HG02588 (cell line): ENCODE measurements at regions not wholly inside any gene's neighbourhood (a gene's known extent, or its start where the extent isn't known, plus 50 kb on each side); places are given as distances from the start of the nearest gene placed in this dataset.
"Not testable (repeated sequence)": the region's sequence is repeated elsewhere in the genome, so short reads cannot be mapped to it uniquely, and the experiment has no call there.

ENCODE experiments used
- ATAC-seq: cut with Tn5 transposase; IDR thresholded peaks from one replicate; pipeline ENCODE4 v1.9.1; 2021; ENCODE audit warnings: mild to moderate bottlenecking, moderate library complexity; ENCODE audit not compliant: unreplicated experiment

DNA sequence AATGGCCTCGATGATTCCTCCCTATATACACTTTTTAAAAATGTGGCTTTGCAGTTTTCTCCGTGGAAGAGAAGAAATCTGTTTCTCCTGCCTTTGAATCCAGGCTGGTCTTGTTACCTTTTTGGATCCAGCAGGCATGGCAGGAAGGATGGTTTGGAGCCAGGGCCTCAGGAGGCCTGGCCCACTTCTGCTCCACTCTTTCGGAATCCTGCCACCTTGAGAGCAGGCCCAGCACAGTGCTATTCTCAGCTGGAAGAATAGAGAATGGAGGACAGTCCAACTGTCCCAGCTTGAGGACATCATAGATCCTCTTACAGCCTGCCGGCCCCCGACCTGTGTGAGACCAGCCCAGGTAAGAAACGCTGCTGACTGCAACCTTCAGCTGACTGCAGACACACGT lies 421.5 kb downstream of the FUT8 start:
- ATAC-seq: no peak

DNA sequence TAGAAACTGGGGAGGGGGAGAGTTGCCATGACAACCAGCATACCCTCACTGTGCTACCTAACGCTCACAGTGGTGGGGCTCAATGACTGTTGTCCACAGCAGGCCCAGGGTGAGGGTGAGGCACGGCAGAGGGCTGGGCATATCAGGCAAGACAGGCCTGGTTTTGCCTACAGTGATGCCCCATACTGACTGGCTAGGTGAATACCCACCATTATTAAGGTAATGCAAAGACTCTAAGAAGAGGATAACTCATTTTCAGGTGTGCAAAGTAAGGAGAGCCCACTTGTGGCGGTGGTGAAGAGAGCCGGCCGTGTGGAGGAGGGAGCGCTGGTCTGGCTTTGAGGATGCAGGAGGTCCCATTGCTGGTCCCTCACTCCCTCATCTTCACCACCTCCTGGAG lies 422.3 kb downstream of the FUT8 start:
- no peak for ATAC-seq

DNA sequence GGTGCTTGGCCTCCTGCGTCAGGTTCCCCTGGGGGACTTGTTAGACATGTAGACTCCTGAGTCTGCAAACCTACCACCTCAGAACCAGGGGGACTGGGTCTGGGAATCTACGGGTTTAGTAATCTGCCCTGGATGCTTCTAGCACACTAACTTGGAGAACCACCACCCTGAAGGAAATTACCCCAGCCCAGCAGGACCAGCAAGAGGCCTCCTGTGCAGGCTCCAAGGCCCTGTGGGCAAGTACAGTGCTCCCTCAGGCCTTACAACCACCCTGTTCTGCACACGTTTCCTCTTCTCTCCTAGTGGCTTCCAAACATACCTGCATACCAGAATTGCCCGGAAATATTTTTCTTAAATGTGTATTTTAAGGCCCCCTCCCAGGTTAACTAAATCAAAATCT lies 423.0 kb downstream of the FUT8 start:
- no peak for ATAC-seq

DNA sequence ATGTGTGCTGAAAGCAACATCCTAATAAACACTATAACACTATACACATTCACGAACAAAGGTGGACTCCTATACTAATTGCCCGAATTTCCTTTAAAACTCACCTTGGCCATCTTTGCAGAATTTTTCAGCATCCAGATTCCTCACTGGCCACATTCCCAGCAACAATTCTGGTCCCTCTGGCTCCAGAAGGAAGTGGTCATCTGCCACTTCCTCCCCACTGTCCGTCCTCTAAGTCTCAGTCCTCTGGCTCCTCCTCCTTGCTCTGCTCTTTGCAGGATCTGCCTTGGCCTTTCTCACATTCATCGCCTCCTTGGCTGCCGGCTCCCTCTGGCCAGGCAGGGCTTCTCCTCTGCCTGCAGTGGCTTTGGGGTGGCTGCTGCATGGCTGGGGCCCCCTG lies 426.0 kb downstream of the FUT8 start:
- no peak for ATAC-seq

DNA sequence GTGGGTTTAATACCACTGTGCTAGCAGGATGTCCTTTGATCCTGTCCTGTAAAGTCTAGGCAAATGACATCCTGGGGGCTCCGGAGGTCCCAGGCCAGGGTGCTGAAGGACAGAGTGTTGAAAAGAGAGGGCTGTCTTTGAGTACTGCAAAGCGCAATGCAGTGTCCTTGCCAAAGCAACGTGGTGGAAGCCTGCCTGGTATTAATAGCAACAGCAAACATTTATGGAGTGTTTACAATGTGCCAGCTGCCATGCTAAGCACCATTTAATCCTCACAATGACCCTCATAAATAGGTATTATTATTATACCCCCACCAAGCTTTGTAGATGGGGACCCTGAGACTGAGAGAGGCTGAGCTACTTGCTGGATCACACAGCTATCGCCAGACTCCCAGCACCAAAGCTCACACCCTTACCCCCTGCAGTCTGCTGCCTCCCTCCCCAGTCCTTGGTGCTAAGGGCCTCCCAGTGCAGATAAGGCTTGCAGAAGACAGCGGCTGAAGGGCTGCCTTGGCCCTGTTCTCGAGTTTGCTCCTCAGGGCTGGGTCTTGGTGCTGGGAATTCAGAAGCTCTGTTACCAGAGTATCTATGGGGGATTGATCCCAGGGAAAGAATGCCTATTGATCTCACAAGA lies 427.7 kb downstream of the FUT8 start:
- ATAC-seq: no peak

DNA sequence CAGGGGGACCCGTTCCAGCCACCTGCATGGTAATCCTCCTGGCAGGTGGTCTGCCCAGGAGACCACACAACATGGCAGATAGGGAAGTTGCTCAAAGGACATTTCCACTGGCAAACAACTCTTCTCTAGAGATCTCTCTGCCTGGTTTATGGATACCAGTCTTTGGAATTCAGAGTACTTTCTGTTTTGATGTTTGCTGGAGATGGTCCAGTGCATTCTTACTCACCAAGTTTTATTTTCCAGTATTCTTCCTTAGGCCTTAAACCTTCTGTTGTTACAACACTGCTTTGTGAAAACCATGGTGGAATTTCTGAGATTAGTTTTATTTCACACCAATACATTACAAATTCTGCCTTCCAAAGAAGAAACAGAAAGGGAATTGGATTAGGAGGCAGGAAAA lies 428.3 kb downstream of the FUT8 start:
- ATAC-seq: no peak

DNA sequence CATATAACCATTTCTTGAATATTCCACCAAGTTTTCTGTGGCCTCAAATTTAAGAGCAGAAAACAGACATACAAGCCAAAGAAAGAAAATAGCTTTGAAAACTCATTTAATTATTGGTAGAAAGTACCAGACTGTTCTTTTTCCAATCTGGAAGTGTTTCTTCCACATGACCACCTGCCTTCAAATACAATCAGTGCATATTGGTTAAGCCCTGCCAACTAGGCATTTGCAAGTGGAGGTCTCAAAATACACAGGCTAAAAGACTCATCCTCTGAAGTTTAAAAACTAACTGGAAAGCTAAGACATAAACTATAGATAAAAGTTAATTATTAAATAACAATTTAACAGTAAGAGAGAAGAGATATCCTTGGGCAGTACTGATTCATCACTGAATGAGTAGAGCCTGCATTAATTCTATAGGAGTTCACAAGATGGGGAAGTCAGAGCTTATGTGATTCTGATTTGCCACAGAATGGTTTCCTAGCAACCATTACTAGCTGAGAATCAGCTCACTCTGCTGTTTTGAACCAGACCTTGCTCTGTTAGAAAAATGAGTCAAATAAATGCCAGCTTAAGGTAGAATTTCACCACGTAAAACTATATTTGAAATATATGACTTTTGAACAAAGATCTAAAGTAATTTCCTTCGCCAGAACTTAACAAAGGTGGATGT lies 433.8 kb downstream of the FUT8 start:
- no peak for ATAC-seq

DNA sequence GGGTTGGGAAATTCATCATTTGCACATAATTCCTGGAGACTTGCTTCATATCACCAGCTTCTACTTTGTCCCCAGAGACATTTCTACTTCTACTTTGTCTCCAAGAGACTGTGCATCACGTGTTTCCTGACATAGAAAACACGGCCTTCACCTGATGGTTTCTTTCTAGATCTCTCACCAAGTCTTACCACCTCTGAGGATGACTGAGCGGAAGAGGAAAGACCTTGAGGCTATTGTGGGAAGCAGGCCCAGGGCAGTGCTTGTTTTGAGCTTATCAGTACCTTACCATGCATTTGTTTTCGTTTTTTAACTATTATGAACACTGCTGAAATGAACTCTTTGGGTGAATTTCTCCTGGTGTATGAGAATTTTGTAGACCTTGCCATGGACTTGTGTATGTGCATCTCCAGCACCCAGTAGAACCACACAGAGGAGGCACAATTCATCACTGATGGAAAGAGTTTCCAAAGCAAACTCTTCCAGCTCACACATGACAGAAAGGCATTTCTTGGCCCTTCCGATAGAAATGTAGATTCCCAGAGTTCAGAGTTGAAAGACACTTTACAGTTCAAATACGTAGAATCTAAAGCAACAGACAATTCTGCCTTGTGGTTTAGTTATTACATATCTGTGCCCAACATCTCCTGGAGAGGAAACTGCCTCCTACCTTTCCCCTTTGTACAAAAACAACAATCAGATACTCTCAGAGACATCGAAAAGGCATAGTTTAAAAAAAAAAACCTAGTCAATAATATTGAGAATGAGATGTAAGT lies 434.7 kb downstream of the FUT8 start:
- ATAC-seq: no peak

DNA sequence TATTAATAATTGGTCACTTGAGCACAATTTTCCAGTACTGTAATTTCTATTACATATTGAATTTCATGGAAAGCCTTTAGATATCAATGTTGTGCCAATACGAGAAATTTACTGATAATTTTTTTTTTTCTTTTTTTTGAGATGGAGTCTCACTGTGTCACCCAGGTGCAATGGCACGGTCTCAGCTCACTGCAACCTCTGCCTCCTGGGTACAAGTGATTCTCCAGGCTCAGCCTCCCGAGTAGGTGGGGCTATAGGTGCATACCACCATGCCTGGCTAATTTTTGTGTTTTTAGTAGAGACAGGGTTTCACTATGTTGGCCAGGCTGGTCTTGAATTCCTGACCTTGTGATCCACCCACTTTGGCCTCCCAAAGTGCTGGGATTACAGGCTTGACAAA lies 435.4 kb downstream of the FUT8 start:
- not testable (repeated sequence) for ATAC-seq

DNA sequence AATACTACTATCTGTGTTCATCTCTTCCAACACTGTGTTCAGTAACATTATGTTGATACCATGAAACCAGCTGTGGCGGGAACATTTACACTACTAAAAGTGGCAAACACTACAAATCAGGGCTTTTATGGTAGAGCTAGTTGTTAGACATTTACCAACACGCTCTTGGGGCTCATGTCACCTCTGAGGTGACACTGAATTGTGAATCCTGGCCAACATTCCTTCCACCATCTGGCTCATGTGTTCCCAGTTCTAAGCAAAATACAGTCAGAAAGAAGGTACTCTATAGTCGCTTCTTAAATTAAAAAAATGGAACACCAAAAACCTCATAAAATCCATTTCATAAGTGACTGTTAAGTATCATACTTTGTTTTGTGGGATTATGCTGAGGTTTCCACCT lies 436.6 kb downstream of the FUT8 start:
- no peak for ATAC-seq

DNA sequence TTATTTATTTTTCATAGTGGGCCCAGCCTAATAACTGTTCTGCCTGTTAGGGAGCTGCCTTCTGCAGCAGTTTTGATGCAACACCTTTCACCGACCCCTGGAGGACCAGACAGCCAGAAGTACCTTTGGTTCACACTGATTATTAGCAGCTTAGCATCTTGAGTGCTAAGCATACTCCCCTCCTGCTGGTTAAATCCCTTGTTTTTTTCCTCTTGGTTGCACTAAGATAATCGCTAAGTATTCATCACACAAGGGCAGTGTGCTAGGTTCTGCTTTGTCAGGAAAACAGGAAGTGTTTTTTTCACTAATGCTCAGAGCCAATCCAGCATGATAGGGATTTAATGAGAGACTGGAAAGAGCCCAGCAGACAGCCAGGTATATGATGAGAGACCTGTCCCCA lies 437.0 kb downstream of the FUT8 start:
- ATAC-seq: no peak

DNA sequence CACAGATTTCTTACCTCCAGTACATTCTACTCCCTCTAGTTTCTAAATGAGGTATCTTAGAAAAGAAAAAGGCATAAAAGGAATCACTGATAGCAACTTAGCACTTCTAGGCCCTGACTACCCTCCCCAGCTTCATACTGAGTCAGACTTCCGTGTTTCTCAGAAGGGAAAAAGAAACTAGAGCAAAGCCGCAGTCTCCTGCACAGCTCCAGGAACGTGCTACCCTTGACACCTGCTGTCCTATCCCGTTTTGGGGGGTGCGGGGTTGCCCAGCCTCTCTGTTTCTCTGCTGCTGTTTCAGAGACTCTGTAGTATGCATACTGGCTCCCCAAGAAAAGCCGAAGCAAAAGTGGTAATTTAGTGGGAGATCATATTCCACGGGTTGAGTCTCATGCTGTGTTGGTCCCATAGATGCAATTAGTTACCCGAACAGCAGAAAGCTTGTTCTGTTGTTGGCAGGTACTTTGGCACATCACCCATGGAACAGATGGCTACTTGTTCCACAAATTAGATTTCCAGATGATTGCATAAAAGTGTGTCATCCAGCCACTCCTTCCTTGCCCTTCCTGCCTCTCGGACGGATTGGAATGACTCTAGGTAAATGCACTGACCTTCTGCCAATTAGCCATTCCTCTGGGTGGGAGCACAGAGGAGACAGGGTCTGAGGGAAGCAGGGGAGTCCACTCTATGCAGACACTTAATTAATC lies 438.1 kb downstream of the FUT8 start:
- no peak for ATAC-seq

DNA sequence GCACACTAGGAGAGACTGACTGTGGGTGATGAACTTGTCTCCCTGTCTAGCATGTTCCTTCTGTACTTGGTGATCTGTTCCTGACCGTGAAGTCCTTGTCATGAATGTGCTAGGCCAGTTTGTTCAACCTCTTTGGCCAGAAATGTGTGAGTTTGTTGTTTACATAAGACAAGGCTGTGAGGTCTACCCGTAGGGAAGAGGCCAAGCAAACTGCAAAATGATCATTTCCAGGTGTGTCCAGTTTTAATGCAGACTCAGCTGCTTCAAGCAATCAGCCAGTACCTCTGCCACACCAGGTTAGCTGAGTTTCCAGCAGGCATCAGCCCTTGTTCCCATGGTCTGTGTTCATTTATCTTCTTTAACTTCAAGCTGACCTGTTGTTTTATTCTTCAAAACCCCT lies 440.2 kb downstream of the FUT8 start:
- no peak for ATAC-seq

DNA sequence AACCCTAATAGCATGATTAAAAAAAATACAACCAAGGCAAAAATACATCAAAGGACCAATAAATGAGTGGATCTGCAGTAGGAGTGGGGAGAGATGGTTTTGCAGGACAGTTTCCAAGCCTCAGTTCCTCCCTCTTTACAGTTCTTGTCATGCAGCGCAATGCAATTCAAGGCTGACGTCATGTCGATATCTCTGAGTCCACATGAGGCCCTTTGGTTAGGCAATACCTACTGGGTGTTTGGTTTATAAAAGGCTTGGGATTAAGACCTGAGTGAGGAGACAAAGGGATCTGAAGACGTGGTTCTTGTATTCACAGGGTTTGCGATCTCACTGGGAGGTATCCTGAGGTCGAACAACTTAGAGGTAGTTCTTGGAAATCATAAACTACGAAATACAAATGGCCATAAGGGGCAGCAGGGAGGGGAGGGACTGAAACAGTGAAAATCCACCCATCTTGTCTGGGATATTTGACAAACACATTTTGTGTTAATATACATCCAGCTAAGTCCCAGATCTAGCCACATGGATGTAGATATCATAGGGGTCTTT lies 441.0 kb downstream of the FUT8 start:
- ATAC-seq: no peak

DNA sequence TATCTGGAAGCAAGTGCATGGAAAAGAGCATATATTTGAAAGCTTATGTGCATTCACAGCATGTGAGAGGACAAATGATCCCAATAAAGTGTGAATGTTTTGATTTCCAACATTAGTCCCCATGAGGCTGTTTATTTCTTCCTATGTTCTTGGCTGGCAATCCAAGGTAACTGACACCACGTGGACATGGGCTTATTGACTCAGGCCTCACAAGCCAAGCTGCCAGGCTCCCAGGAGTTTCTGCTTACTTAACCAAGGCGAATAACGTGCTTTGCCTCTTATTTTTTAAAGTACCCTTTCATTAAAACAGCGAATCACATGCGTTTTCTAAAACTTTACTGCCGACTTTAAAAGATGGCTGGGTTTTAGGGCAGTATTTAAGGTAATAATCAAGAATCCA lies 441.7 kb downstream of the FUT8 start:
- no peak for ATAC-seq

DNA sequence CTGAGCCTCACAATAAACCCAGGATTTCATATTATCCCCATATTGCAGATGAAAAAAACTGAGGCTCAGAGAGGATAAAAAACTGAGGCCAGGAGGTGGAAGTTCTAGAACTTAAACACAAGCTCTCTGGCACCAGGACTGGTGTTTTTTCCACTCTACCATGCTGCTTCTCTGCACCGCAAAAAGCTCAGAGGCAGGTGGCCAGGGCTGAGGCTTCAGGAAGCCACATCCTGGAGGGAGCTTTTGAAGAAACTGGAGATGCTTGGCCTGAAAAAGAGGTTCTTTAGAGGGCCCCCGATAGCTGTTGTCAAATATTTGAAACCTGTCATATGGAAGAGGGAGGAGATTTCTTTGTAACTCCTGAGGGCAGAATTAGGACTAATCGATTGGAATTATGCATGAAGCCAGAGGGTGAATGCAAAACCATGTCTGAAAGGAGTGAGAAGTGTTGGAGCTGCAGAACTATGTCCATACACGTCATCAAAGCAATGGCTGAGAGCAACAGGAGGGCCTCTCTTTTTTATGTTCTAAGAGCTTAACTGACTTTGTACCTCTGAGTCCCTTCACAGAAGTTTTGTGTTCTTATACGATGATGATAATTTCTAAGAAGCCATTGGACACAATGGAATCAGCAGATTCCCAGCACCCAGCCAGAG lies 448.6 kb downstream of the FUT8 start:
- no peak for ATAC-seq

DNA sequence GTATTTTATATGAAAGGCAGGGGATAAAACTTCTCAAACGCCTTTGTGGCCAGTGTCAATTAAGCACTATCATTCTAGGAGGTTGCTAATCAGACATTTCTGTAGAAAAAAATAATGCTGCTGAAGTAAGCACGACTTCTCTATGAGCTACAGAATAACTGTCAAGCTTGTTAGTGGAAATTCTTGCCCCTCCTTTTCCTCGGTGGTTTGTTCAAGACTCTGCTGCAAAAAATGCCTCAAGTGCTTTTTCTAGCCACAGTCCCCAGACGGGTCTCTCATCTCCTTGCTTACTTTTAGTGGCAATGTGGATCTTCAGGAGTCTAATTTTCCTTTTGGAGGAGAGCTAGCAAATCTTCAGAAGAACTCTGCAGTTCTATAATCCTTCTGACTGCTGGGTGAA lies 452.0 kb downstream of the FUT8 start:
- no peak for ATAC-seq

DNA sequence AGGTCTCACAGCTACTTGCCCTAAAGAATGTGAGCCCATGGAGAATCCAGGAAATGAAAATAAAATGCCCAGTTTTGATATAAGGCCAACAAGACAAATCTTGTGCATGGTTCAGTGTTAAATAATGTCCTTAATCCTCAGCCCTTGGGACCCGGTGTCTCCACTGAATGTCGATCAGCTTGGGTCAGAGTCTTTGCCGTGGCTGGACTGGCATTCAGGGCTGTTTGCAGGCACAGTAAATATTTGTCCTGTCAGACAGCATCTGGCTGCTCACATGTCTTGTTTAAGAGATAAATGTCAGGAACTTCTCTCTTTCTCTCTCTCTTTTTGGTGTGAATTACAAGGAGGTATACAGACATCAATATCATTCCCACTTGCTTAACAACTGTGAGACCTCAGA lies 452.5 kb downstream of the FUT8 start:
- ATAC-seq: no peak

DNA sequence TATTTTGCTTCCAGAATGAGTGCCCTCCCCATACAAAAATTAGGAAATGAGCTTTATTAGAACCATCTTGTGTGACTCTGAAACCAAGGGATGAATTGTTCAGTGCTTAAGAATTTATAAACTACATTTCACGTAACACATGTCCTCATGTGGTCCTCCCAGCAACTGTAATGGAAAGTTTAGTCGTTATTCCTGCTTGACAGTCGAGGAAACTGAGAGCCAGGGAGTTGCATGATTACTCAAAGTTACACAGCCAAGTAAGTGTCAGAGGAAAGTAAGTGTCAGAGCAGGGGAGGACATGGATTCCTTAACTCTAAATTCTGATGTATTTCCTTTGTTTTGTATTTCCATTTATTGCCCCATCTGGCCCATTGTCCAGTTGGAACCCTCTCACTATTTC lies 453.9 kb downstream of the FUT8 start:
- no peak for ATAC-seq

DNA sequence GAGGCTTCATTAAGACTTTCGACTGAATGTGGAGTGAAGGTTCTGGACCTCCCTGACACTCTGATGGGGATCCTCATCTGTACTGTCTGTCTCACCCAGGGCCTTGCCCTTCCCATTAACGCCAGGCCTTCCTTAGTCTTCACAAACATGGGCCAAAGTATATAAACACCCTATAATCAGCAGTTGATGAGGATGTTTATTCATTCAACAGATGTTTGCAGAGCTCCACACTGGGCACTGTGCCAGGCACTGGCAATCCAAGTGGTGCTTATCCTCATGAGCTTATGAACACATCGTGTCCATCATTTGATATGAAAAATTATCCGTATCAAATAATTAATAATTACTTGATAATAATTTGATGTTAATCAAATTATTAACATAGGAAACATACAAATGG lies 454.4 kb downstream of the FUT8 start:
- ATAC-seq: no peak

DNA sequence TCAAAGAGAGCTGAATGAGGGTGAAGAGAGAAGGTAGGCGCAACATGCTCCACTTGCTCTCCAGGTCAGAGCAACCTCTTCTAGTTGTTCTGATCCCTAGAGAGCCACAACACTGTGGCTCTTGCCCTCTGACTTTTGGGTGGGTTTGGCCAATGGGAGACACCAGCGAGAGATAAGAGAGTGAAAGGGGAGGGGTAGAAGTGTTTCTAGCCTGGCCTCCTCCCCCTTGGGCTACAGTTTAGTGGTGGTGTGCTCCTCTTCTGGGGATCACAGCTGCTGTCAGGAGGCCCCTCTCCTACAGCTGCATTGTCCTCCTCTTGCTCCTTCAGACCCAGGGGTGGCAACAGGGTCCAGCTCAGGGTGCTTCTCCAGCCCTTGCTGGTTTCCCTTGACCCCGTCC lies 454.8 kb downstream of the FUT8 start:
- no peak for ATAC-seq
